ENCODE measurements at regions not wholly inside any gene's neighbourhood (a gene's known extent, or its start where the extent isn't known, plus 50 kb on each side); places are given as distances from the start of the nearest gene placed in this dataset.

DNA sequence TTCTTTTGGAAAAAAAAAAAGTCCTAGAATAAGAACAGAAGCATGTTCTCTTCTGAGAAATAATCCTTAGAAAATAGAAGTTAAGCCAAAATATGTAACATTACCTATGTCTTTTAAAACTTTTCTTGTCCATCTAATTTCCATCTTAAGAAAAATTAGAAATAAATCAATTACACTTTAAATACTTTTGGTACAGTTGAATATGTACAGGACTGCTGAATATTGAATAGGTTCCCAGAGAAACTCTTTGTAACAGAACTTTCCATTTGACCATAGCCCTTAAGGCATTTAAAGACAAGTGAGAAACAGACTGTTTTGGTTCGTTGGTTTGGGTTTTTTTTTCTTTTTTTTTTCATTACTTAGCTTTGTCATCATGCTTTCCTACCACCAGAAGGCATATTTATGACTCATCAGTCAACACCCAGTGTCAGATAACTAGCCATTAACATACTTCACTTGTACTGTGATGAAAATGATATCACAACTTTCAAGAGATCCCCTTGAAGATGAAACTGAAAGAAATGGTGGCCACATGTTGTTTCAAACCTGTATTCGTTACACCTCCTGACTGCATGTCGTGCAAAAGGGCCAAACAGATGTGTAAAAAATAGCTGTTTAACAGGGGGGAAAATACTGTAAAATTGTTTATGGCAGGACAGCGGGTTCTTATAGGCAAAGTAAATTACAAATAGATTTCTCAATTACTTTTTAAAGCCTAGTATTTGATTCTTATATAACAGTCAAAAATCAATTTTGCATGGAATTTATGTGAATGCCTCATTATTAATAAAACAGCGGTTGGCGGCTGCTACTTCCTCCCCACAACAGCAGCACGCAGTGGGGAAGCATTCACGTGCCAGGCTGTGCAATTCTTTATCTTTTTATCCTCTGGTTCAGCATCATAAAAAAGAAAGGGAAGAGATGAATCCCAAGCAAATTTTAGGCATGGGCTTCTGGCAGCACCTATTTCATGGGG is 280.7 kb upstream of the HNRNPA3 start:
- DNase-seq = no peak
- TF ChIP-seq, protein P1, sequence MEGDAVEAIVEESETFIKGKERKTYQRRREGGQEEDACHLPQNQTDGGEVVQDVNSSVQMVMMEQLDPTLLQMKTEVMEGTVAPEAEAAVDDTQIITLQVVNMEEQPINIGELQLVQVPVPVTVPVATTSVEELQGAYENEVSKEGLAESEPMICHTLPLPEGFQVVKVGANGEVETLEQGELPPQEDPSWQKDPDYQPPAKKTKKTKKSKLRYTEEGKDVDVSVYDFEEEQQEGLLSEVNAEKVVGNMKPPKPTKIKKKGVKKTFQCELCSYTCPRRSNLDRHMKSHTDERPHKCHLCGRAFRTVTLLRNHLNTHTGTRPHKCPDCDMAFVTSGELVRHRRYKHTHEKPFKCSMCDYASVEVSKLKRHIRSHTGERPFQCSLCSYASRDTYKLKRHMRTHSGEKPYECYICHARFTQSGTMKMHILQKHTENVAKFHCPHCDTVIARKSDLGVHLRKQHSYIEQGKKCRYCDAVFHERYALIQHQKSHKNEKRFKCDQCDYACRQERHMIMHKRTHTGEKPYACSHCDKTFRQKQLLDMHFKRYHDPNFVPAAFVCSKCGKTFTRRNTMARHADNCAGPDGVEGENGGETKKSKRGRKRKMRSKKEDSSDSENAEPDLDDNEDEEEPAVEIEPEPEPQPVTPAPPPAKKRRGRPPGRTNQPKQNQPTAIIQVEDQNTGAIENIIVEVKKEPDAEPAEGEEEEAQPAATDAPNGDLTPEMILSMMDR (IDR thresholded peaks at IDR 0.05) = no peak
- ATAC-seq = no peak
- no peaks in the 10 kb centered on the region for H3K27me3 ChIP-seq
- H3K4me3 ChIP-seq = no peak overlapping the region
- FAIRE-seq = no peak
- no peaks in the 10 kb centered on the region for H3K4me1 ChIP-seq
- no peaks in the 10 kb centered on the region for H3K9me3 ChIP-seq
- intact Hi-C loops (cut with DNase I) = no loop called here
- H3K27ac ChIP-seq = no peak overlapping the region
- WGBS, 2 donors = 64 to 66% methylated on average over 8 of the region's 8 CpGs
- H3K36me3 ChIP-seq = no peaks in the 10 kb centered on the region

DNA sequence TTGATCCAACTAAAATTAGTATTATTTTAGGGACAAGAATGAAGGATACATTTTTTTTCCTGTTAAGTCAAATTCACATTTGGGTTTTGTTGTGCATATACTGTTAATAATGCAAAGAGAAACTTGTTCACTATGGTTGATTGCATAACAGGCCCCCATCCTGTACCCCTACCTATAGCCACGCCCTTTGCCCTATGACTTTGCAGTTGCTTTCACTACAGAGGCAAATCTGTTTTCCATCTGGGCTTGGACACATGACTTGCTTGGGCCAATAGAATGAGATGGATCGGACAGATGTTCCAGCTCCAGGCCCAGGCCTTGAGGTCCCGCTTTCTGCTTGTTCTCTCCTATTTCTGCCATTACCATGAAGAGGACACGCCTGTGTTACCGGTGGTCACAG is 278.5 kb upstream of the HNRNPA3 start:
- Histone ChIP-seq H3K9me3 (no peaks in the 10 kb centered on the region), H3K27ac (no peak overlapping the region), H3K4me1 (no peaks in the 10 kb centered on the region), H3K4me3 (no peak overlapping the region), H3K27me3 (no peaks in the 10 kb centered on the region), H3K36me3 (no peaks in the 10 kb centered on the region)
- DNase-seq (no peak), FAIRE-seq (no peak), ATAC-seq (no peak)
- TF ChIP-seq, protein P1 (IDR thresholded peaks at IDR 0.05) = no peak
- 94 to 95% methylated on average over 5 of the region's 5 CpGs for WGBS, 2 donors
- intact Hi-C loops (cut with DNase I) = no loop called here

DNA sequence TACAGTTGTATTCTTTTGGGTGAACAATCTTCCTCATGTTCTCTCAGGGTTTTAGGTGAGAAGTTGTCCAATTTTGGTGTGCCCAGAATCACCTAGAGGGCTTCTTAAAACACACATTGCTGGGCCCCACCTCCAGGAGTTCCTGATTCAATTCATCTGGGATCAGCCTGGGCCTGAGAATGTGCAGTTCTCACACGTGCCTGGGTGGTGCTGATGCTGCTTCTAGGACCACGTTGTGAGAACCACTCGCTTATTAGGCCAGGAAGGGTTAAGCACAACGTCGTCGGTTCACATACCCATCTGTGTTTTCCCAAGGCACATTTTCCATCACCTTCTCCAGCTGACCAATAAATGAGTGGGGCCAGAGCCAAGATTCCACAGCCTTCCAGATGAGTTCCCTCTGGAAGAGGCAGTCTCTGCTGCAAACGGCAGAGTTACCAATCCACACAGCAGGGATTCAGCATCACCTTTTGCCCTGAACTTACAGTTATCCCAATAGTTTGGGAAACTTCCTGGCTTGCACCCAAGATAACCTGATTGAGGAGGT is 277.7 kb upstream of the HNRNPA3 start:
- ATAC-seq = no peak
- DNase-seq = no peak
- intact Hi-C loops (cut with DNase I) = no loop called here

DNA sequence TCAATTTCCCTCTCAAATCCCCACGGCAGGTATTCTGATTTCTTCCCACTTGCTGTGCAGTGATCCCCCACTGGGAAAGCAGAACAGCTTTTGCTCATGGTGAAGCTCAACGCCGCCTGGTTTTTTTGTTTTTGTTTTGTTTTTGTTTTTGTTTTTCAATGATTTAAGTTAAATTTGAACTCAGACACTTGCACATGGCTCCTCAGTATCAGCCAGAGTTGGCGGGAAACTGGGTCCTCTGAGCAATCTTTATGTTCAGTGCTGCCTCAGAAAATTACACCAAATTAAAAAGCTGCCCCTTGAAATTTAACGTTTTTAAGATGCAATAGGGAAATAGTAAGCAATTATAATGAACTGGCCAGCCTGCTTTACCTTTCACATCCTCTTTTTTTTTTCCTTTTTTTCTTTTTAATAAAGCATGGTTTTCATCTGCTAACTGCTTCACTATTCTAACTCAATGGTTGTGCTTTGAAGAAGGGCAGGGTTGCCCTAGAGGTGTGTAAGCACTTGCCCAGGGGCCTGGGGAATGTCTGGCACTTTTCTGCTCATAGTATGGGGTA is 277.0 kb upstream of the HNRNPA3 start:
- no peak overlapping the region for H3K27ac ChIP-seq
- no peak overlapping the region for H3K4me3 ChIP-seq
- no peaks in the 10 kb centered on the region for H3K4me1 ChIP-seq
- FAIRE-seq (no peak), DNase-seq (no peak), ATAC-seq (no peak)
- 49 to 72% methylated on average over 5 of the region's 5 CpGs for WGBS, 2 donors
- intact Hi-C loops (cut with DNase I) = no loop called here
- TF ChIP-seq, protein P1 (IDR thresholded peaks at IDR 0.05) = no peak
- H3K36me3 ChIP-seq = no peaks in the 10 kb centered on the region
- H3K9me3 ChIP-seq = no peaks in the 10 kb centered on the region
- H3K27me3 ChIP-seq = no peaks in the 10 kb centered on the region

More for the DNA sequence above, 277.7 kb upstream of the HNRNPA3 start:
- H3K4me1 ChIP-seq = no peaks in the 10 kb centered on the region
- H3K36me3 ChIP-seq = no peaks in the 10 kb centered on the region
- TF ChIP-seq, protein P1 (IDR thresholded peaks at IDR 0.05) = no peak
- no peaks in the 10 kb centered on the region for H3K27me3 ChIP-seq
- no peak overlapping the region for H3K4me3 ChIP-seq
- H3K9me3 ChIP-seq = no peaks in the 10 kb centered on the region
- H3K27ac ChIP-seq = no peak overlapping the region
- FAIRE-seq = no peak
- 21 to 25% methylated on average over 7 of the region's 7 CpGs for WGBS, 2 donors

Measured in pancreas (tissue), 10 donors.